ENCODE measurements at regions not wholly inside any gene's neighbourhood (a gene's known extent, or its start where the extent isn't known, plus 50 kb on each side); places are given as distances from the start of the nearest gene placed in this dataset.
"Not testable (repeated sequence)": the region's sequence is repeated elsewhere in the genome, so short reads cannot be mapped to it uniquely, and the experiment has no call there.

DNA sequence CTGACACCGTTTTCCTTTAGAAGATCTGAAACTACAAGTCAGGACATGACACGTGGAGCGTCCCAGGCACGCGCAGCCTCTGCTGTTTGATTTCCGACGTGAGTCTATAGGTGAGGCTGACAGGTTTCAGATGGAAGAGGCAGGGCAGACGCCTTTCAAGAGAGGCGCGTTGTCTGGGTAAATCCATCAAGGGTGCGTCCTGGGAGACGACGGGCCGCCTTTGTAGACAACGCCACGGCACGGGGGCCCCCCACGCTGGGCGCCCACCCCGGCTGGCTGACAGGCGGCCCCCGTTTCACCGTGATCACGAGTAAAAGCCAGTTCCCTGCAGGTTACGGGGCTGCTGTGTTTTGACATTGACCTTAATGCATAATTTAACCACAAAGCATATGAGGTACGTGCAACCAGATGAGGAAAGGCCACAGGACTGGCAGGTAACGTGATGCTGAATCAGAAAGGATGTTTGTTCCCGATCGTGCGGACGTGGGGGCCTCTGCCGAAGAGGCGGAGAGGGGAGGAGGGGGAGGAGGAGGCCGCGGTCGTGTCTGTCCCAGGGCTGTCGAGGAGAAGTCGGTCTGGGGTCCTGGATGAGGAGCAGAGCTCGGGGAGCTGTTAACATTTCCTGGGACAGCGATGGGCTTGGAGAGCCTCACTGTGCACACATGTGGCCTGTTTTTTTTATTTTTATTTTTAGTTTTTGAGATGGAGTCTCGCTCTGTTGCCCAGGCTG is 51.1 kb upstream of the PPP2R3B start:
- Mint-ChIP-seq H3K27ac (no peak overlapping the region), H3K9me3 (peaks cover 6% of the 10 kb centered on the region), H3K4me3 (no peak overlapping the region), H3K4me1 (no peaks in the 10 kb centered on the region), H3K27me3 (peaks cover 5% of the 10 kb centered on the region), H3K36me3 (peaks cover 2% of the 10 kb centered on the region)
- DNase-seq = no peak

DNA sequence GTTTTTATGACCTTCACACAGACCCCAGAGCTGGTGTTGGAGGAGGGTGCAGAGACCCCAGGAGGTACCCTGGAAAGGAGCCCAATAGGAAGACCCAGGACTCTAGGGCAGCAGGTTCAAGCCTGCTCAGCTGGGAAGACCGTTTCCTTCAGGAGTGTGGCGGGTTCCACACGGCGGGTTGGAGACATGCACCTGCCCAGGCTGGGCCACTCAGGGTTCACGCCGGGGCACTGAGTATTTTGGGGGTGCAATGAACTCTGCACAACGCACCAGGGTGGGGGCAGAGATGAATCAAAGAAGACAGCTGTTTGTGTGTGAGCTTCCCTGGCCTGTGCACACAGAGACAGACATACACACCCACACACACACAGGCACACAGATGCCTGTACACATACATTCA is 52.5 kb upstream of the PPP2R3B start:
- DNase-seq = no peak
- peaks cover 5% of the 10 kb centered on the region for H3K27me3 Mint-ChIP-seq
- no peak overlapping the region for H3K27ac Mint-ChIP-seq
- peaks cover 2% of the 10 kb centered on the region for H3K36me3 Mint-ChIP-seq
- H3K4me1 Mint-ChIP-seq = no peaks in the 10 kb centered on the region
- H3K9me3 Mint-ChIP-seq = peaks cover 6% of the 10 kb centered on the region
- H3K4me3 Mint-ChIP-seq = no peak overlapping the region

DNA sequence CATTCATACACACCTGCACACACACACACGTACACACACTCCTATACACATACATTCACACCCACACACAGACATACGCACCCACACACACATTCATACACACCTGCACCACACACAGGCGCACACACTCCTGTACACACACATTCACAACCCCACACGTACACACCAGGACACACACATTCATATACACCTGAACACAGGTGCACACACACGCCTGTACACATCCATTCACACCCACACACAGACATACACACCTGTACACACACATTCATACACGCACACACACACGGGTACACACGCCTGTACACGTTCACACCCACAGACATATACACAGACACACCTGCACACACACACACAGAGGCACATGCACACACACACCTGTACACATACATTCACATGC is 53.0 kb upstream of the PPP2R3B start:
- no peaks in the 10 kb centered on the region for H3K4me1 Mint-ChIP-seq
- peaks cover 2% of the 10 kb centered on the region for H3K36me3 Mint-ChIP-seq
- no peak overlapping the region for H3K4me3 Mint-ChIP-seq
- peaks cover 5% of the 10 kb centered on the region for H3K27me3 Mint-ChIP-seq
- DNase-seq = no peak
- H3K9me3 Mint-ChIP-seq = peaks cover 6% of the 10 kb centered on the region
- no peak overlapping the region for H3K27ac Mint-ChIP-seq

DNA sequence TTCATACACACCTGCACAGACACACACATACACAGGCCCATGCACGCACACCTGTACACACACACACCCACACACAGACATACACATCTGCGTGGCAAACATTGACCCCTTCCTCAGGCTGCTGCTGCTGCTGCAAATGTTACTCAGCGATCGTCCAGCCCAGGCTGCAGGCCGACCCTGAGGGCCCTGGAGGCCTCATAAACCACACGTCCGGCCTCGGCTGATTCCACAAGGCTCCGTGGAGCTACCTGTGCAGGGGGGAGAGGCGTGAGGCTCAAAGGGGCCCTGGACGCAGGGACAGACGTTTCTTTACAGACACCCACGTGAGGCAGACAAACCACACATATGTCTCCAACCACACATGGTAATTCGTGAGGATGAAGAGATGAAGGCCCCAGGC is 53.9 kb upstream of the PPP2R3B start:
- peaks cover 6% of the 10 kb centered on the region for H3K9me3 Mint-ChIP-seq
- H3K4me3 Mint-ChIP-seq = no peak overlapping the region

DNA sequence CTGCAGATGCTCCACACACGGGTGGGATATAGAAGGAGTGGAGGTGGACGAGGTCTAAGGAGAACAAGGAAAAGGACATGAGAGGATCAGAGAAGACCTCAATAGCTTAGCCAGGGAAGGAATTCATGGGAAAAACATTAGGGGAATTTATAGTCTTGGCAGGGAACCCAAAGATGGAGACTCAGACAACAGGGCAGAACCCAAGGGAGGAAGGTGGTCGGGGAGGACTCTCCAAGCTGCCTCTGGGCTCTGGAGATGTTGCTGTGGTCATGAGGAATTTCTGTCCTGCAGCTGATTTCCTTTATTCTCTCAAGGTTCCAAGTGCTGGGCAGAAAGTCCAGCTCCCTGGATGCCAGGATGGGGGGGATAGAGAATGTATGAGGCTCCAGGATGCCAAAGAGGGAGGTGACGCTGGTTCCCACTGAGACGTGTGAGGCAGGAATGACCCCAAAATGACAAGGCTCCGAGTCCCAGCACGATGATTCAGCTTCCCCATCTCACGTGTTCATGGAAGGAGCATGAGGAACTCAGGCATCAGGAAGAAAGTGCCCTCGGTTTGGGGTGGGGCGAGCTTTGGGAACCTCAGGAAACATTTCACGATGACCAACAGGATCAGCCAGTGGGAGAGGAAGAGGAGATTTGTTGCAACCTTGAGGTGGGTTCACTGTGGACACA is 57.0 kb upstream of the PPP2R3B start:
- no peaks in the 10 kb centered on the region for H3K36me3 Mint-ChIP-seq
- no peak overlapping the region for H3K27ac Mint-ChIP-seq
- no peaks in the 10 kb centered on the region for H3K9me3 Mint-ChIP-seq
- H3K4me1 Mint-ChIP-seq = no peaks in the 10 kb centered on the region
- H3K4me3 Mint-ChIP-seq = no peak overlapping the region
- H3K27me3 Mint-ChIP-seq = no peaks in the 10 kb centered on the region
- no peak for DNase-seq

More for the DNA sequence above, 53.9 kb upstream of the PPP2R3B start:
- DNase-seq = no peak
- Mint-ChIP-seq H3K27ac (no peak overlapping the region), H3K36me3 (peaks cover 2% of the 10 kb centered on the region), H3K4me1 (no peaks in the 10 kb centered on the region), H3K27me3 (no peaks in the 10 kb centered on the region)

DNA sequence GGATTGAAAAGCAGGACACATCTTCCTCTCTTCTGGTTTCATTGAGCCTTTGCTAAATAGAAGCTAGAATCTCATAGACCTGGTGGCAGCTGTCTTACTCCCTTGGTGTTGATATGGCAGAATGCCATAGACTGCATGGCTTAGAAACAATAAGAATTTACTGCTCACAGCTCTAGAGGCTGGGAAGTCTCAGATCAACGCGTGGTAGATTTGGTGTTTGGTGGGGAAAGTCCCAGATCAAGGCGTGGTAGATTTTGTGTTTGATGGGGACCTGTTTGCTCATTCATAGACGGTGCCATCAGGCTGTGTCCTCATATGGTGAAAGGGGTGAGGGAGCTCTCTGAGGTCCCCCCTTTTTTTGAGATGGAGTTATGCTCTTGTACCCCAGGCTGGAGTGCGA is 57.6 kb upstream of the PPP2R3B start:
- Mint-ChIP-seq H3K4me3 (no peak overlapping the region), H3K4me1 (no peaks in the 10 kb centered on the region), H3K36me3 (no peaks in the 10 kb centered on the region), H3K27me3 (no peaks in the 10 kb centered on the region), H3K9me3 (no peaks in the 10 kb centered on the region), H3K27ac (no peak overlapping the region)
- DNase-seq = no peak

DNA sequence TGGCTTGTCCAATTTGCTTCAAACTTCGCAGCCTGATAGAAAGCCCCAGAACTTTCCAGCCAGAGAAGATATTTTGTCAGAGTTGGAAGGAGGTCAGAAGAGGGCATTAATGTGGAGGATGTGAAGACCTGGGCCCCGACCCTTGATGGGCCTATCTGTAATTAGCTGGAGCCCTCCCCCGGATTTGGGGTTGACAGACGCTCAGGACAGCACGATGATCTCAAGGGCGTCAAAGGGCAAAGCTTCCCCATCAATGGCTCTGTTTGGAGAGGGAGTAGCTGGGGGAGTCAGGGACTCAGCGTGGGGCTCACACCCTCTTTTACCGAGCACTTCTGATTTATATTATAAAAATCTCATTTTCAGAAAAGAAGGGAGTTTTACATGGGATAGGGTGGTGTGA is 59.0 kb upstream of the PPP2R3B start:
- Mint-ChIP-seq H3K9me3 (no peaks in the 10 kb centered on the region), H3K36me3 (no peaks in the 10 kb centered on the region), H3K27ac (no peak overlapping the region), H3K4me1 (no peaks in the 10 kb centered on the region), H3K4me3 (no peak overlapping the region), H3K27me3 (no peaks in the 10 kb centered on the region)
- no peak for DNase-seq

DNA sequence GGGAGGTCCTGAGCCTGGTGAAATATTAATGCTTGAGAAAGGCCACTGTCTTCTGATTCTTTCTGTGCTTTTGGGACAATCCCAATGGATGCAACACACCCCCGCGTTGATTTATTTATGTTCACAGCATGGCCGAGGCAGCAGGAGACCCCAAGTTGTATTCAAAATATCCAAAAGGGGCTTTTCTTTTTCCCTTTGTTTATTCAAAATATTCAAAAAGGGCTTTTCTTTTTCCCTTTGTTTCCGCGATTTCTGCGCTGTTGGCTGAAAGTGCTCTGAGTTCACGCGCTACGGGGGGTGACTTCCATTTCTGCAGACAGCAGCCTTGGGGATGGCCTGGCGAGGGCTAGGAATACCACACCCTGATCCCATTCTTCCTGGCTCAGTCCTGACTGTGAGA is 59.5 kb upstream of the PPP2R3B start:
- Mint-ChIP-seq H3K9me3 (no peaks in the 10 kb centered on the region), H3K27ac (no peak overlapping the region), H3K4me1 (no peaks in the 10 kb centered on the region), H3K36me3 (no peaks in the 10 kb centered on the region), H3K4me3 (no peak overlapping the region), H3K27me3 (no peaks in the 10 kb centered on the region)
- DNase-seq = no peak

DNA sequence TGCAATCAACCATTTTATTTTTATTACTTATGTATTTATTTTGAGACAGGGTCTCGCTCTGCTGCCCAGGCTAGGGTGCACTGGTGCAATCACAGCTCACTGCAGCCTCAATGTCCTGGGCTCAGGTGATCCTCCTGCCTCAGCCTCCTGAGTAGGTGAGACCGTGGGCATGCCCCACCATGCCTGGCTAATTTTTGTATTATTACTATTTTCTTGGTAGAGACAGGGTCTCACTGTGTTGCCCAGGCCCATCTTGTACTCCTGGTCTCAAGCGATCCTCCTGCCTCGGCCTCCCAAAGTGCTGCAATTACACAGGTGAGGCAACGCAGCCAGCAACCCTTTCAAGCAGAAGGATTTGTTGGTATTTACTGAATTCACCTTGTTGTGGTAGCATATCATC is 60.3 kb upstream of the PPP2R3B start:
- Mint-ChIP-seq H3K27me3 (no peaks in the 10 kb centered on the region), H3K9me3 (no peaks in the 10 kb centered on the region), H3K4me1 (no peaks in the 10 kb centered on the region), H3K36me3 (no peaks in the 10 kb centered on the region), H3K4me3 (no peak overlapping the region), H3K27ac (no peak overlapping the region)
- no peak for DNase-seq

DNA sequence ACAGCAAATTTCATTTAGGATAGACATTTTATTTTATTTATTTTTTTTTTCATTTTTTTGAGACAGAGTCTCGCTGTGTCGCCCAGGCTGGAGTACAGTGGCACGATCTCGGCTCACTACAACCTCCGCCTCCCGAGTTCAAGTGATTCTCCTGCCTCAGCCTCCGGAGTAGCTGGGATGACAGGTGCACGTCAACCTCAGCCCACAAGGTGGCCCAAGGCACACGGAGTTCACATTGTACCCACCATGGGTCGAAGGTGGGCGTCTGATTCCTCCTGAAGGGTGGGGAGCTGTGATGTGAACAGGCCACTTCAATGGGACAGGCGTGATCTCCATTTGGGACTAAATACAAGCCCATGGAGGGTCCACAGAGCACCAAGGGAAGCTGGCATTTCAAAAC is 65.0 kb upstream of the PPP2R3B start:
- not testable (repeated sequence) for H3K27me3 Mint-ChIP-seq, DNase-seq, H3K4me3 Mint-ChIP-seq, H3K27ac Mint-ChIP-seq, H3K9me3 Mint-ChIP-seq, H3K4me1 Mint-ChIP-seq, H3K36me3 Mint-ChIP-seq

DNA sequence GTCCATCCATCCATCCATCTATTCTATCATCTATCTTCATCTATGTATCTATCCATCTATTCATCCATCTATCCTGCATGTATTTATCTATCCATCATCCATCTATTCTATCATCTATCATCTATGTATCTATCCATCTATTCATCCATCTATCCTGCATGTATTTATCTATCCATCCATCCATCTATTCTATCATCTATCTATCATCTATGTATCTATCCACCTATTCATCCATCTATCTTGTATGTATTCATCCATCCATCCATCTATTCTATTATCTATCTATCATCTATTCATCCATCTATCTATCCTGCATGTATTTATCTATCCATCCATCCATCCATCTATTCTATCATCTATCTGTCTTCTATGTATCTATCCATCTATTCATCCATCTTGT is 65.9 kb upstream of the PPP2R3B start:
- Mint-ChIP-seq H3K36me3 (no peaks in the 10 kb centered on the region), H3K27me3 (peaks cover 13% of the 10 kb centered on the region), H3K4me1 (no peaks in the 10 kb centered on the region), H3K4me3 (no peak overlapping the region), H3K27ac (no peak overlapping the region), H3K9me3 (no peaks in the 10 kb centered on the region)
- no peak for DNase-seq

DNA sequence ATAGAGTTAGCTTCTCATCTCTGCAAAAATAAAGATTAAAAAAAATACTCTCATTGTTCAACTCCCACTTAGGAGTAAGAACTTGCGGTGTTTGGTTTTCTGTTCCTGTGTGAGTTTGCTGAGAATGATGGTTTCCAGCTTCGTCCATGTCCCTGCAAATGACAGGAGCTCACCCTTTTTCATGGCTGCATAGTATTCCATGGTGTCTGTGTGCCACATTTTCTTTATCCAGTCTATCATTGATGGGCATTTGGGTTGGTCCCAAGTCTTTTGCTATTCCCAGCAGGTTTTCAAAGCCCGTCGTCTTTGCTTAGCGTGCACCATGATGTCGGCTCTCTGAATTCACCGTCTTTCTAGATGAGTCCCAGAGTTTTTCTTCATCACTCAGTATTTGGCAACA is 67.8 kb upstream of the PPP2R3B start:
- H3K9me3 Mint-ChIP-seq, H3K4me3 Mint-ChIP-seq, H3K36me3 Mint-ChIP-seq, H3K4me1 Mint-ChIP-seq, DNase-seq, H3K27ac Mint-ChIP-seq: not testable (repeated sequence)
- H3K27me3 Mint-ChIP-seq = peaks cover 13% of the 10 kb centered on the region

DNA sequence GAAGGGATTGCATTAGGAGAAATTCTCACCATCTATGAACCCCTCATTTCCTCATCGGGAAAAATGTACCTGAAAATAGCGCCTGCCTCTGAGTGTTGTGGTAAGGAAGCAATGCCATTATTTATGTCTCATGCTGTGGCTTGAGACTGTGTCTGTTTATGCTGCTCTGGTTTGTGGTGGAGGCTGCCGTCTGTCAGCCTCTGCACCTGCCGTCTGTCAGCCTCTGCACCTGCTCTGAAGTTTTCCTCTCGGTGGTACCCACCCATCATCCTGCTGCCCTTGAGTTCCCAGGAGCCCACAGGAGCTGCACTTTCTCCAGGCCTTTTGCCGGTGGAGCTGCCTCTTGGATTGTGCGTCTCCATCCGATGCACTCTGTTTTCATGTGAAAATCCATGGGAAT is 68.5 kb upstream of the PPP2R3B start:
- no peaks in the 10 kb centered on the region for H3K36me3 Mint-ChIP-seq
- H3K4me1 Mint-ChIP-seq = no peaks in the 10 kb centered on the region
- peaks cover 13% of the 10 kb centered on the region for H3K27me3 Mint-ChIP-seq
- H3K4me3 Mint-ChIP-seq = no peak overlapping the region
- no peak for DNase-seq
- H3K9me3 Mint-ChIP-seq = no peaks in the 10 kb centered on the region
- no peak overlapping the region for H3K27ac Mint-ChIP-seq

DNA sequence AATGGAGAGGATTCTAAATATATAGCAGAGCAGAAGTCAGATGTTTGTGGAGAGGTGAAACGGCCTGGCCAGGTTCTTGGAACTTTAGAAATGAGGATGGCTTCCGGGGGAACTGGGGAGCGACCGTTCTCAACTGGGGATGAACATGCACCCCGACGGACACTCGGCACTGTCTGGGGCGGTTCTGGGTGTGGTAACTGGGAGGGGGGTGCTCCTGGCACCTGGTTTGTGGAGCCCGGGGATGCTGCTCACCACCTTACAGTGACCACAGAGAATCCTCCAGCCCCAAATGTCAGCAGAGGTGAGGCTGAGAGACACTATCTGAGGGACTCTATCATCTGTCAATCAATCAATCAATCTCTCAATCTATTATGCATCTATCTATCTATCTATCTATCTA is 69.0 kb upstream of the PPP2R3B start:
- H3K9me3 Mint-ChIP-seq = no peaks in the 10 kb centered on the region

DNA sequence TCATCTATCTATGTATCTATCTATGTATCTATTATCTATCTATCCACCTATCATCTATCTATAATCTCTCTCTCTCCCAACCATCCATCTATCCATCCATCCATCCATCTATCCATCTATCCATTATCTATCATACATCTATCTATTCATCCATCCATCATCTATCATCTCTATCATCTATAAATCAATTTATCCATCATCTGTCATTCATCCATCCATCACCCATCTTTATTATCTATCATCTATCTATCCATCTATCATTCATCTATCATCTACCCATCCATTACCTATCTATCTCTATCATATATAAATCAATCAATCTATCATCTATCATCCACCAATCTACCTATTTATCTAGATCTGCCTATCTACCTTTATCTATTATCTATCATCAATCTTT is 69.4 kb upstream of the PPP2R3B start:
- Mint-ChIP-seq H3K36me3 (no peaks in the 10 kb centered on the region), H3K4me3 (no peak overlapping the region), H3K4me1 (no peaks in the 10 kb centered on the region), H3K9me3 (peaks cover under 1% of the 10 kb centered on the region), H3K27ac (no peak overlapping the region), H3K27me3 (peaks cover 13% of the 10 kb centered on the region)
- DNase-seq = no peak

More for the DNA sequence above, 69.0 kb upstream of the PPP2R3B start:
- DNase-seq = no peak
- Mint-ChIP-seq H3K4me1 (no peaks in the 10 kb centered on the region), H3K36me3 (no peaks in the 10 kb centered on the region), H3K4me3 (no peak overlapping the region), H3K27ac (no peak overlapping the region), H3K27me3 (peaks cover 13% of the 10 kb centered on the region)

Measured in activated naive CD8-positive, alpha-beta T cell treated with anti-CD3 and anti-CD28 coated beads for 36 hours (primary cell).